NB4 (cell line): ENCODE measurements at regions not wholly inside any gene's neighbourhood (a gene's known extent, or its start where the extent isn't known, plus 50 kb on each side); places are given as distances from the start of the nearest gene placed in this dataset.

Source experiments
- CTCF ChIP-seq: IDR thresholded peaks from one replicate; pipeline ENCODE4 v1.5.1; 2012; ENCODE audit warnings: low read depth, low read length
- MAX ChIP-seq: IDR thresholded peaks from 2 replicates; pipeline ENCODE4 v1.6.1; 2011; ENCODE audit warnings: low read depth, low read length
- MYC ChIP-seq: IDR thresholded peaks from 2 replicates; pipeline ENCODE4 v1.6.1; 2011; ENCODE audit warnings: low read depth, low read length
- POLR2A ChIP-seq: IDR thresholded peaks from 2 replicates; pipeline ENCODE4 v1.6.1; 2011; ENCODE audit warnings: mild to moderate bottlenecking; ENCODE audit not compliant: insufficient read length; ENCODE audit errors: extremely low read depth

- TF ChIP-seq POLR2A (no peak), CTCF (no peak), MYC (no peak), MAX (no peak)
Measured at GRCh38 chr5:2009986-2010914, 127.5 kb upstream of the IRX4 start.
